ENCODE measurements at regions not wholly inside any gene's neighbourhood (a gene's known extent, or its start where the extent isn't known, plus 50 kb on each side); places are given as distances from the start of the nearest gene placed in this dataset.

DNA sequence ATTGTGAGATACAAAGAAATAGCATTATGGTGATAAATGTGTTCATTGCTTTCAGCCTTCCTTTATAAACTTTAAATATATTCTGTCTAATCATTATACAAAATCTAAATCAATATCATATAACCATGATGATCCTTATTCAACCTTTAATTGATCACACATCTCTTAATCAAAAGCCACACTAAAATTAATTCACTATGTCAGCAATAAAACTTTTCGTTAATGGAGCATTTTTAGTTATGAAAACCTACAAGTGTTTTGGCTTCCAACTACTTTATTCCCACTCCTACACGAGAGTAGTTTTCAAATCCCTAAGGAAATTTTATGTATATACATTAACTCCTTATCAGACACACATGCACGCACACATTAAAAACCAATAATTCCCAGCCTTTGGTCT, 530.2 kb downstream of the KCTD8 start:
- TF ChIP-seq MAFG (CRISPR knock-in tag; IDR thresholded peaks at IDR 0.05) = no peak
- TF ChIP-seq MTF1 (CRISPR knock-in tag; IDR thresholded peaks at IDR 0.05) = no peak
- TF ChIP-seq, protein P1, sequence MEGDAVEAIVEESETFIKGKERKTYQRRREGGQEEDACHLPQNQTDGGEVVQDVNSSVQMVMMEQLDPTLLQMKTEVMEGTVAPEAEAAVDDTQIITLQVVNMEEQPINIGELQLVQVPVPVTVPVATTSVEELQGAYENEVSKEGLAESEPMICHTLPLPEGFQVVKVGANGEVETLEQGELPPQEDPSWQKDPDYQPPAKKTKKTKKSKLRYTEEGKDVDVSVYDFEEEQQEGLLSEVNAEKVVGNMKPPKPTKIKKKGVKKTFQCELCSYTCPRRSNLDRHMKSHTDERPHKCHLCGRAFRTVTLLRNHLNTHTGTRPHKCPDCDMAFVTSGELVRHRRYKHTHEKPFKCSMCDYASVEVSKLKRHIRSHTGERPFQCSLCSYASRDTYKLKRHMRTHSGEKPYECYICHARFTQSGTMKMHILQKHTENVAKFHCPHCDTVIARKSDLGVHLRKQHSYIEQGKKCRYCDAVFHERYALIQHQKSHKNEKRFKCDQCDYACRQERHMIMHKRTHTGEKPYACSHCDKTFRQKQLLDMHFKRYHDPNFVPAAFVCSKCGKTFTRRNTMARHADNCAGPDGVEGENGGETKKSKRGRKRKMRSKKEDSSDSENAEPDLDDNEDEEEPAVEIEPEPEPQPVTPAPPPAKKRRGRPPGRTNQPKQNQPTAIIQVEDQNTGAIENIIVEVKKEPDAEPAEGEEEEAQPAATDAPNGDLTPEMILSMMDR (CRISPR knock-in tag; IDR thresholded peaks at IDR 0.05) = no peak
- TF ChIP-seq, protein P2, sequence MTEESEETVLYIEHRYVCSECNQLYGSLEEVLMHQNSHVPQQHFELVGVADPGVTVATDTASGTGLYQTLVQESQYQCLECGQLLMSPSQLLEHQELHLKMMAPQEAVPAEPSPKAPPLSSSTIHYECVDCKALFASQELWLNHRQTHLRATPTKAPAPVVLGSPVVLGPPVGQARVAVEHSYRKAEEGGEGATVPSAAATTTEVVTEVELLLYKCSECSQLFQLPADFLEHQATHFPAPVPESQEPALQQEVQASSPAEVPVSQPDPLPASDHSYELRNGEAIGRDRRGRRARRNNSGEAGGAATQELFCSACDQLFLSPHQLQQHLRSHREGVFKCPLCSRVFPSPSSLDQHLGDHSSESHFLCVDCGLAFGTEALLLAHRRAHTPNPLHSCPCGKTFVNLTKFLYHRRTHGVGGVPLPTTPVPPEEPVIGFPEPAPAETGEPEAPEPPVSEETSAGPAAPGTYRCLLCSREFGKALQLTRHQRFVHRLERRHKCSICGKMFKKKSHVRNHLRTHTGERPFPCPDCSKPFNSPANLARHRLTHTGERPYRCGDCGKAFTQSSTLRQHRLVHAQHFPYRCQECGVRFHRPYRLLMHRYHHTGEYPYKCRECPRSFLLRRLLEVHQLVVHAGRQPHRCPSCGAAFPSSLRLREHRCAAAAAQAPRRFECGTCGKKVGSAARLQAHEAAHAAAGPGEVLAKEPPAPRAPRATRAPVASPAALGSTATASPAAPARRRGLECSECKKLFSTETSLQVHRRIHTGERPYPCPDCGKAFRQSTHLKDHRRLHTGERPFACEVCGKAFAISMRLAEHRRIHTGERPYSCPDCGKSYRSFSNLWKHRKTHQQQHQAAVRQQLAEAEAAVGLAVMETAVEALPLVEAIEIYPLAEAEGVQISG (CRISPR knock-in tag; IDR thresholded peaks at IDR 0.05) = no peak
- TF ChIP-seq TAF1 (CRISPR knock-in tag; IDR thresholded peaks at IDR 0.05) = no peak
- TF ChIP-seq TBP (CRISPR knock-in tag; IDR thresholded peaks at IDR 0.05) = no peak

Data from HepG2 (cell line).